Osteocyte (in vitro differentiated cells): ENCODE measurements at regions not wholly inside any gene's neighbourhood (a gene's known extent, or its start where the extent isn't known, plus 50 kb on each side); places are given as distances from the start of the nearest gene placed in this dataset.

Experiments used
- DNase-seq: peaks from one replicate; pipeline ENCODE4 v3.0.0; 2021; ENCODE audit warnings: mixed read lengths; ENCODE audit not compliant: unreplicated experiment; ENCODE audit errors: extremely low spot score
- H3K27ac Mint-ChIP-seq: one replicate; pipeline ENCODE4 v1.8.0; 2021; ENCODE audit warnings: mild to moderate bottlenecking, mixed read lengths; ENCODE audit not compliant: unreplicated experiment
- H3K27me3 Mint-ChIP-seq: one replicate; pipeline ENCODE4 v1.8.0; 2021; ENCODE audit warnings: mixed read lengths; ENCODE audit not compliant: unreplicated experiment
- H3K36me3 Mint-ChIP-seq: one replicate; pipeline ENCODE4 v1.8.0; 2021; ENCODE audit warnings: mixed read lengths; ENCODE audit not compliant: unreplicated experiment
- H3K4me1 Mint-ChIP-seq: one replicate; pipeline ENCODE4 v1.8.0; 2021; ENCODE audit warnings: mixed read lengths; ENCODE audit not compliant: unreplicated experiment
- H3K4me3 Mint-ChIP-seq: one replicate; pipeline ENCODE4 v1.8.0; 2021; ENCODE audit warnings: mild to moderate bottlenecking, moderate library complexity, mixed read lengths; ENCODE audit not compliant: unreplicated experiment
- H3K9me3 Mint-ChIP-seq: one replicate; pipeline ENCODE4 v1.8.0; 2021; ENCODE audit warnings: mixed read lengths; ENCODE audit not compliant: unreplicated experiment
- CTCF ChIP-seq: fragments of 200-600 bp; sonication (generic); IDR thresholded peaks from 2 replicates; pipeline ENCODE4 v1.5.0; 2021; ENCODE audit warnings: antibody characterized with exemption, mild to moderate bottlenecking, moderate library complexity

- no peaks in the 10 kb centered on the region for H3K27me3 Mint-ChIP-seq
- H3K36me3 Mint-ChIP-seq: no peaks in the 10 kb centered on the region
- DNase-seq: no peak
- no peak for TF ChIP-seq CTCF
- H3K4me3 Mint-ChIP-seq: no peak overlapping the region
- no peak overlapping the region for H3K27ac Mint-ChIP-seq
- no peaks in the 10 kb centered on the region for H3K4me1 Mint-ChIP-seq
- peaks cover 10% of the 10 kb centered on the region for H3K9me3 Mint-ChIP-seq
Observed at GRCh38 chr9:28177142-28177541, 603.9 kb upstream of the C9orf72 start.

DNA sequence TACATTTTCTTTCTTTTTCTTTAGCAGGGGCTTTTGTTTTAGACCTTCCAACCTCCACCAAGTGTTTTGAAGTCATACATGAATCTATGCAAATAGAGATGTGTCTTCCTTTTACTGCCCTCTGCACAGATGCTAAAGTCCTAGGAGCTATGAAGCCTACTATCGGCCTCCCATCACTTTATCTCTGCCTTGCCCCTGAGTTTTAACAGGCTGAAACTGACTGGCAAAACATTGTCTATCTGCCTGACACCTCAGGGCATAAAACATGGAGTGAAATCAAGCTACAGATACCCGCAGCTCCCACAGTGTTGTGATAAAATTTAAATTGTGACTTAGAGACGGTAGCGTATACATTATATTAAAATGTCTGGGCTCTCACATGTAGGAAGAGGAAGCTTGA lies 604.6 kb upstream of the C9orf72 start:
- H3K4me3 Mint-ChIP-seq: no peak overlapping the region
- H3K27me3 Mint-ChIP-seq: no peaks in the 10 kb centered on the region
- H3K9me3 Mint-ChIP-seq: peaks cover 11% of the 10 kb centered on the region
- DNase-seq: no peak
- no peaks in the 10 kb centered on the region for H3K36me3 Mint-ChIP-seq
- no peak for TF ChIP-seq CTCF
- no peaks in the 10 kb centered on the region for H3K4me1 Mint-ChIP-seq
- no peak overlapping the region for H3K27ac Mint-ChIP-seq

DNA sequence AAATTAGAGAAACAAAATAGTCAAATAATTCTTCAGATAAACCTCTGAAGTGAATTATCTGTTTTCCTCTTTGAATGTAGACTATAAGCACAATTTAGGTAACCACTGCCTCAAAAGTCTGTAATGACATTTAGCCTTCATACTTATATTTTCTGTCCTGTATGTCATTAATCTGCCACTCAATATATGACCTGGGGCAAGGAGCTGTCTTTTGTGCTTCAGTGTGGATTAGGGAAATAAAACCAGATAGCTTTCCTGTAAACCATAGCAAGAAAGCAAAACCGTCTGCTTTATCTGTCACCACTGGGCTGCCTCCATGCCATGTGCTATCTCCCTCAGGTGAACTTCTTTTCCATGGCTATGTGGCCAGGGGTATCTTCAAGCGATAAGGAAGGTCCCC lies 606.6 kb upstream of the C9orf72 start:
- no peak for DNase-seq
- H3K36me3 Mint-ChIP-seq: no peaks in the 10 kb centered on the region
- no peak overlapping the region for H3K4me3 Mint-ChIP-seq
- no peaks in the 10 kb centered on the region for H3K27me3 Mint-ChIP-seq
- no peak overlapping the region for H3K27ac Mint-ChIP-seq
- peaks cover 11% of the 10 kb centered on the region for H3K9me3 Mint-ChIP-seq
- no peak for TF ChIP-seq CTCF
- no peaks in the 10 kb centered on the region for H3K4me1 Mint-ChIP-seq

- no peaks in the 10 kb centered on the region for H3K36me3 Mint-ChIP-seq
- DNase-seq: no peak
- H3K27ac Mint-ChIP-seq: no peak overlapping the region
- no peaks in the 10 kb centered on the region for H3K4me1 Mint-ChIP-seq
- TF ChIP-seq CTCF: no peak
- H3K27me3 Mint-ChIP-seq: no peaks in the 10 kb centered on the region
- H3K4me3 Mint-ChIP-seq: no peak overlapping the region
- peaks cover 40% of the 10 kb centered on the region for H3K9me3 Mint-ChIP-seq
Observed at GRCh38 chr9:28190981-28191380, 617.7 kb upstream of the C9orf72 start.

GRCh38 chr9:28197653-28198052 lies 624.4 kb upstream of the C9orf72 start:
- no peaks in the 10 kb centered on the region for H3K4me1 Mint-ChIP-seq
- no peak for DNase-seq
- H3K9me3 Mint-ChIP-seq: peaks cover 6% of the 10 kb centered on the region
- no peak overlapping the region for H3K27ac Mint-ChIP-seq
- no peaks in the 10 kb centered on the region for H3K36me3 Mint-ChIP-seq
- H3K4me3 Mint-ChIP-seq: no peak overlapping the region
- H3K27me3 Mint-ChIP-seq: no peaks in the 10 kb centered on the region
- no peak for TF ChIP-seq CTCF
